GM12873 (cell line): ENCODE measurements at regions not wholly inside any gene's neighbourhood (a gene's known extent, or its start where the extent isn't known, plus 50 kb on each side); places are given as distances from the start of the nearest gene placed in this dataset.

ENCODE experiments used
- CTCF ChIP-seq: IDR thresholded peaks from 2 replicates; pipeline ENCODE4 v1.5.1; 2012; ENCODE audit warnings: low read depth, mild to moderate bottlenecking, moderate library complexity, low read length, control low read depth; ENCODE audit not compliant: insufficient read depth; ENCODE audit errors: missing control alignments

- TF ChIP-seq CTCF, result no peak
Measured at GRCh38 chr4:91961504-91961903, 342.3 kb upstream of the GRID2 start.

- TF ChIP-seq CTCF, result no peak
Measured at GRCh38 chr4:91963486-91963885, 340.3 kb upstream of the GRID2 start.

- TF ChIP-seq CTCF, result no peak
Measured at GRCh38 chr4:91965166-91965565, 338.6 kb upstream of the GRID2 start.

GRCh38 chr4:91973479-91974153, 330.1 kb upstream of the GRID2 start:
- no peak for TF ChIP-seq CTCF

GRCh38 chr4:91984466-91984865, 319.3 kb upstream of the GRID2 start:
- TF ChIP-seq CTCF, result no peak

GRCh38 chr4:91989914-91990313, 313.9 kb upstream of the GRID2 start:
- no peak for TF ChIP-seq CTCF

GRCh38 chr4:91990726-91991125, 313.0 kb upstream of the GRID2 start:
- TF ChIP-seq CTCF, result no peak
